SIG-M5 (cell line): ENCODE measurements at regions not wholly inside any gene's neighbourhood (a gene's known extent, or its start where the extent isn't known, plus 50 kb on each side); places are given as distances from the start of the nearest gene placed in this dataset.

Experiments used
- DNase-seq: peaks from one replicate; lab custom pipeline; 2025; lab: John Stamatoyannopoulos, UW

DNA sequence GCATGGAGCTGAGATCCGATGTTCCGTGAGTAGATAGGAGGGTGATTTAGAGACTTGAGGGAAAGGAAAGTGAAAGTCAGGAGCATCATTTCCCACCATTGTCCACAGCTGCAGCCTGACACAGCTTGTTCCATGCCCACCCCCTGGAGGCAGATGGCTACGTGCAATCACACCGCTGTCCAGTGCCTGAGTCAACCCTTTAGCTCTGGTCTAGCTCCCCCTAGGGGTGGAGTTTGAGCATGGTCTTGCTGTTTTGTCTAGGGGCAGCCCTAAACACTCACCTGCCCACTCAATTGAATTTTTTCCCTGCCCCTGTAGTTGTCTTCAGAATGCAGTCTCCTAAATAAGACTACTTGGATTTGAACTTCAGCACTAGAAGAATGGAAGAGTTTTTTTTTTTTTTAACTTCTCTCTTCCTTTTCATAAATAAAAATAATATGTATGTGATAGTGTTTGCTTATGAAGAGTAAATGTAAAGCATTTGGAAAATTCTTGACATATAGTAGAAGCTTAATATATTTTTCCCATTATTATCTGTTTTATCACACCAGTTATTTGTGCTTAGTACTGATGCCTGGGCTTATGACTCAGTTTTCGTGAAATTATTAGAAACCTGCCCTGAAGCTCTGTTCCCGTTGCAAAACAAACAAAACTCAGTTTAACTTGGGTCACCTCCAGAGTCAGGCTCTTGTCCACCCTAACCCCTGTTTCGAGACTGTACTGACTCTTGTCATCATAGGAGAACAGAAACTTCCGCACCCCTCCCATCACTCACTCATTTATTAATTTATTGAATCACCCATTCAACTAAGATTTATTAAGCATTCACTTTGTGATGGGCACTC is 814.8 kb downstream of the MAFB start:
- DNase-seq = no peak

DNA sequence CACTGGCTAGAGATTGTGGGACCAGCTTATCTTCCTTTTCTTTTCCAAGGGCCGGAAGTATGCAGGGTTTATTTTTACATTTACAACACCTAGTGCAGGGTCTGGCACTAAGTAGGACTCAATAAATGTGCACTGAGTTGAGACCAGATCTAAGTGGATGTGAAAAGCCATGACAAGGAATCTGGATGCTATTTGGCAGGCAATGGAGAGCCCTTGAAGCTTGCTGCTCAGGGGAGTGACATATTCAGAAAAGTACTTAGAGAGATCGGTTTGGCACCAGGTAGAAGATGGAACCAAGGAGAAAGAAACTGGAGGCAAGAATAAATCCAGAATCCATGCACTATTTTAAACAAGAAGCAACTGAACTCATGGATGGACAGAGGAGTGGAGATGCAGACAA is 815.8 kb downstream of the MAFB start:
- no peak for DNase-seq

DNA sequence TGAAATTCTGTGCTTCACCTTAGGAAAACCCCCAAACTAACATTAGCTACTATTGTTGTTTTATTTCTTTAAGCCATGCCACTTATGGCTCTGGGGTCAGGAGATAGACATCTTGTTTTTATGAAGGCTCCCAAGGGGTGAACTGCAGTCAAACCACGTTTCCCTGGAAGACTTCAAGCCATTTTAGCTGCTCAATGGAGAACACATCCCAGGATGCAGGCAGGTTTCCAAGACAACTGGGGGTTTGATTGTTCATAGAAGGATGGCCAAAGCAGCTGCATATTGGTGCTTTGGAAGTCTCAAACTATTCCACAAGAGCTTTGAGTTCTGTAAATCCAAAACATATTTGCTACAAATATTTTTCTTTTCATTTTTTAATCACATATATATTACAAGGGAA is 818.0 kb downstream of the MAFB start:
- no peak for DNase-seq

DNA sequence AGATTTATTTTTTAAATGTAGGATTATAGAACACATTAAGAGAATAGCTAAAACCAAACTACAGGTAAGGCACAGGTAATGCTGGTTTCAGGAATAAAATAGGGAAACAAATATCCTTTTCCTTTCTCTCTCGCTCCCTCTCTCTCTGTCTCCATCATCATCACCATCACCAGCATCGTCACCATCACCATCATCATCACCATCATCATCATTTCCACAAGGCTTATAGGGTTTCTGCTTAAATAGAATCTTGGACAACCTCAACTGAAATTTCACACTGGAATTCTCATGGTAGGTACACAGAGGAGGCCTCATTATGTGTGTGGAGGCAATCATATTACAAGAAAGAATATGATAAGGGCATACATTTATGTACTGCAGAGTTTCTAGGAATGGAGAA is 823.6 kb downstream of the MAFB start:
- no peak for DNase-seq

DNA sequence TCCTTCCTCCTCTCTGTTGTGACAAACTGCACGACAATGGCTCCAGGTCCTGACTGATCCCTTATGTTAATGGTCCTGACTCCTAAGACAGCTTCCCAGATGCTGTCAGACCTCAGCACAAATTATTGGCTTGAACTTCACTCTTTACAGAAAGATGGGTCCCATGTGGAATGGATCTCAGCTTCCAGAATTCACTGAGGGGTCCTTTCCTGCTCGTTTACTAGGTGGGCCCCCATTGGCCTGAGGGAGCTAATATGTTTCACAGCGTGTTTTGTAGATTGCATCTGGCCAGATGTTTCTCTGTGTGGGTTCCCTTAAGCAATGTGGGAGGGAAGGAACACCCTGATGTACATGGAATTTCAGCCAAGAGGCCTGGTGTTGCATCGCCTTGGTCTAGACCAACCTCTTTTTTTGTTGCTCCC is 826.6 kb downstream of the MAFB start:
- no peak for DNase-seq

DNA sequence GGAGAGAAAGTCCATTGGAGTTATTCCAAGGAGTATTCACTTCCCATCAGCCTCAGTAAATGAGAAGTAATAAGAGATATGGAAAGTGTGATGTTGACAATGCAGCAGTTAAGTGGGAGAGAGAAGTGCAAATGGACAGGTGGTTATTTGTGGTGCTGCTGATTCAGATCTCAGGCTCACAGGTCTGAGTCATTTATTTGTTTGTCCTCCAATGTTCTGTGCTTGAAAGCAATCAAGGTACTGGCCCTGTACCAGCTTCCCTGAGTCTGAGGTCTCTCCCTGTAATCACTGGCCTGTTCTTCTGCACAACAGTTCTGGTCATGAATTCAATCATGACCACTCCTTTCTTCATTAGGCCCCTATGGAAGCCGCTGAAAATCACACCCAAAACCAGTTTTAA is 827.7 kb downstream of the MAFB start:
- DNase-seq = no peak

DNA sequence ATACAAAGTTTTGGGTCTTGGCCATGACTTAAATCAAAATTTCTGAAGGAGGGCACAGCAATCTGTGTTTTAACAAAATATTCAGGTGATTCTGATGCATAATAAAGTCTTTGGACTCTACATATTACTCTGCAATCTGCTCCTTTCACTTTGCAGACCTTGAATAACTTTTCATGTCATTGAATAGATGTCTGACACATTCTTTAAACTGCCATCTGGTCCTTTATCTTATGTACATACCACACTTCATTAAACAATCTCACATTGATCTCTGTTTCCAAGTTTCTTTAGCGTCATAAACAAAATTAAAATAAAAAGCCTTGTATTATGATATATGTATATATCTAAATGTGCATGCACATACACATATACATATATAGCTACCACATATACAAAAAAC is 831.2 kb downstream of the MAFB start:
- no peak for DNase-seq

DNA sequence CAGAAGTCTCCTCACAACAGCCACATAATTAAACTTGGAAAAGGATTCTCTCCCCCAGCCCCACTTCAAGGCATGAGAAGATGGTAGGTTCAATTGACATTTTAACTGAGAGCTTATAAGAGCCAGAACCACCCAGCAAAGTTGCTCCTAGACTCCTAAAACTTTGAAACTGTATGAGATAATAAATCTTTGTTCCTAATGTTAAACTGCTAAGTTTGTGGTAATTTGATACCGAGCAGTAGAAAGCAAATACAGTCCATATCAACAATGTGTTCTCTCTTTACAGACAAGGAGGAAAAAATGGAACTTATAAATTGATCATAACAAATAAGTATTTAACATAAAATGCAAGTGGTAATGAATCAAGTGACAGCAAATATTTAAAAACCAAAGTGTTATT is 831.8 kb downstream of the MAFB start:
- DNase-seq = no peak

DNA sequence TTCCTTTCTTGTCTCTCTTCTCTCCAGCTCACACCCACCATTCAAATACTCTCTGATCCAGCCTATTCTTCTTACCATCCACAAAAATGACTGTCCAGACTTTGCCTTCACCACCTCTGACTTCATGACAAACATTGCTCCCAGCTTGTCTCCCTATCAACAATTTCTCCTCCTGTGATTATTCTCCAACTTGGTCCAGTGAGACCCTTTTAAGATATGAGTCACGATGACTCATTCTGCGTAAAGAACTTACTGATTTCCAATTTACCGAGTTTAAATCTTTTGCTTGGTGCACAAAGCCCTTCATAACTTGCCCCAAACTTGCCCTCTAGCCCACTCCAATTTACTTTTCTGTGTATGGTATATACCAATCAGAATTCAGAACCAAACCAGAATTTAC is 833.2 kb downstream of the MAFB start:
- no peak for DNase-seq

DNA sequence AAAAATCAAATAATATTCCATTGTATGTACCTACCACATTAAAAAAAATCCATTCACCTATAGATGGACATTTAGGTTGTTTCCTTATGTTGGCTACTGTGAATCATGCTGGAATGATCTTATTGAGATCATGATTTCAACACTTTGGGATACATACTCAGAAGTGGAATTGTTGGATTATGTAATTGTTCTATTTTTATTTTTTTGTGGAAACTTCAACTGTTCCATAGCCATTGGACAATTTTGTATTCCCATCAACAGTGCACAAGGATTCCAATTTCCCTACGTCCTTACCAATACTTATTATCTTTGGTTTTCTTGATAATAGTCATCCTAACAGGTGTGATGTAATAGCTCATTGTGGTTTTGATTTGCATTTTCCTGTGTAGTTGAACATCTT is 834.0 kb downstream of the MAFB start:
- DNase-seq = no peak

DNA sequence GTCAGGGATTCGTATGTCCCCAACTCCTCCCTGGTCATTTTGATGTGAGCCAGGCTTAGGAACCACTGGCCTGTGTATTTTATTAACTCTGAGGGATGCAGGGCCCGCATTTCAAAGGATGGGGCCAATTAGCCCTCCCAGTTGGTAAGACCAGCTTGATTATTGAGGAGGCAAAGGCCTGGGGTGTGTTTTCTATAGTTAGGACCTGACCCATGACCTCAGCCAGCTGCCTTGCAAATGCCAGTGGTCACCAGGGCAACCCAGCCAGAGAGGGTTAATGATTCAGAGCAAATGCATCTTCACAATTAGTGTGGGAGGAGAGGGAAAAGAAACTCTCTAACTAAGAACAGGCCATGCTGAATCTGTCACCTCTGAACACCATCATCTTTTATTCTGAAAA is 835.4 kb downstream of the MAFB start:
- DNase-seq = no peak

DNA sequence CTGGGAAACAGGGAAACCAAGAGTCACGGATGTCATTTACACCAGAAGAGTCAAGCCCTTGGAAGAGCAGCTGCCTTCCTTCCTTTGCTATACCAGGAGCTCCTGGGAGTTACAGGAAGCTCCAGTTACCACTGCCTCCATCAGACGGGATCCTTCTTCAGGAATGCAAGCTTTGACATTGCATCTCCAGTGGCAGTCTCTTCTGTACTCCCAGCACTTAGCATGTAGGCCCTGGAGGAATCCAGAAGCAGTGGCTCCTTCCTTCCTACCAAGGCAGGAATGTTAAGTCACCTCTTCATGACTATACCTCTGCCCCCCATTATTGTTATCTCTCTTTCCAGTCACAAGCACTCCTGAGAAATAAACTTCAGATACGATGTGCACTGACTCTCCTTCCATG is 836.0 kb downstream of the MAFB start:
- no peak for DNase-seq

DNA sequence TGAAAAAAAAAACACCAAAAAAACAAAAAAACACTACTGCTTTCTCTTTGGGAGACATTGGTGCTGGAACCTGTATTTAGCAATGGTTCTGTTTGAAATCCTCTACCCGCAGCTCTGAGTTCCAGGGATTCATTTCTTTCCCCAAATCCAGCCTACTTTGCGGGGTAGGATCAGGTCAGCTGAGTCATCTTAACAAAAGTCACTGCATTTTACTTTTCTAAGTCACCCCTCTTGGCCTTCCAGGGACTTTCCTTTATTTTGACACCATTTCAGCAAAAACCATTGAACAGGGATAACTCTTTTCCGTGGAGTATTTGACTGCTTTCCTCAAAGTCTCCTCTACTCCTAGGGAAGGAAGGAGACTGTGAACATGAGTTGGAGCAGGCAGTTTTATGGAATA is 837.6 kb downstream of the MAFB start:
- no peak for DNase-seq

DNA sequence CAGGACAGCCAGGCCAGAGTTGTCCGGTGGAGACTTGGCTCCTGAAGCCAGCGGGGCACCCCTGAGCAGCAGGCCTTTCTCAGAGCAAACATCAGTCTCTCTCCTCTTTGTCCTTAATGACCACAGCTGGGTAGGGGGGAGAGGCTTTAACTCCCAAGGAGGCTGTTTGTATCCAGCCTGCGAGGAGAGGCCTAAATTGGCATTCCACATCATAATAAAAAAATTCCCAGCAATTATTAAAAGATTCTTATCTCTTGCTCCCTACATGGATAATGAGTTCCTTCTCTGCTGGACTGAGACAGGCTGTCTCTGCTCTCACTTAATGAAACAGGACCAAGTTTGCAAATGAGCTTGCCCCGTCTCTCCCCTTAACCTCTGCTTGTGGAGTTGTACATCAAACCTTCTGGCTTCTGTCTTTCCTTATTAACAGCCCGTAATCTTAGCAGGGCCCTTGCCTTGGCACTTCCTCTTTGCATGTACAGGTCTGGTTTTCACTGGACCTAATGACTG is 838.2 kb downstream of the MAFB start:
- DNase-seq = no peak

DNA sequence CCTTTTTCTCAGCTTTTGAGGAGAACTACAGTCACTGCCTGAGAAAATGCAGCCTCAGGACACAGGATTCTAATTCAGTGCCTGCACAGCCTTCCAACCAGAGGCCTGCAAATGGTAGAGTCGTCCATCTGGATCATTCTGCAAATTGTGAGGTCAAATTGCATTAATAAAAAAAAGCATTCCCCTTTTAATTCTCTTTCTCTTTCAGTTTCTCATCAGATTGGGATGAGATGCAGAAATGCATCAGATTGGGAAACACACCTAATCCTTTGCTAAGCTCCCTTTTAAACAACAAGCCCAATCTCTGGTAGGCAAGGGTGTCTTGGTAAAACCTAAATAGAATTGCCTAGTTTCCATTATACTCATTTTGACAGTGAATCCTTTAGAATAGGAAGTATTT is 838.8 kb downstream of the MAFB start:
- no peak for DNase-seq

DNA sequence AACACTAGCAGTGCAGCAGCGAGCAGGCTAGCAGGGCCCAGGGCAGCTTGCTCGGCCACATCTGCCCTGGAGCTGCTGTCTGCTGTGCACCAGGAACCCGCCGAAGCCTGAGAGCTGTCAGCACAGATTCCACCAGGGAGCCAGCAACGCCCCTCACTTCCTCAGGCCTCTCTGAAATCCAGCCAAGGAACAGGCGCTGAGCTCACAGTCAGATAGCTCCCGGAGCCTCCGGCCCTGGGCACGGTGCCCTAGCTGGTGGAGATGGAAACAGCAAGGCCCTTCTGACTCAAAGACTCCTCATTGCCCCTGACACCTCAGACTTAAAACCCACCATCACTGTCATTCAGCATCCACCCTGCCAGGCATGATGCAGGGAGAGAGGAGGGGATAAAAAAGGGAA is 839.4 kb downstream of the MAFB start:
- DNase-seq = no peak

DNA sequence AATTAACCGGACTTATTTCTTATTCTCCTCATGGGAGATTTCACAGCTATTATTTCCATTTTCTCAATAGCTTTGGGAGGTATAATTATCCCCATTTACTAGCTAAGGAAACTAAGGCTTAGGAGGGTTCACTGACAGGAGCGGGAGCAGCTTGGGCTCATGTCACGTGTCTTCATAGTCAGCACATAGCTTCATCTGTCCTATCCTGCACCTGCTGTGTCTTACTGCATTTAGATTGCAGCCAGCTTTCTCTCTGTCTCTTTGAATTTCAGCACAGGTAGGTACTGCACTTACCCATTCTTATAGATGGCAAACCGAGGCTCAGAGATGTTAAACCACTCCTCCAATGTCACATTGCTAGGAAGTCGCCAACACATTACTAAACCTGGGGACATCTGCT is 839.9 kb downstream of the MAFB start:
- DNase-seq = no peak

DNA sequence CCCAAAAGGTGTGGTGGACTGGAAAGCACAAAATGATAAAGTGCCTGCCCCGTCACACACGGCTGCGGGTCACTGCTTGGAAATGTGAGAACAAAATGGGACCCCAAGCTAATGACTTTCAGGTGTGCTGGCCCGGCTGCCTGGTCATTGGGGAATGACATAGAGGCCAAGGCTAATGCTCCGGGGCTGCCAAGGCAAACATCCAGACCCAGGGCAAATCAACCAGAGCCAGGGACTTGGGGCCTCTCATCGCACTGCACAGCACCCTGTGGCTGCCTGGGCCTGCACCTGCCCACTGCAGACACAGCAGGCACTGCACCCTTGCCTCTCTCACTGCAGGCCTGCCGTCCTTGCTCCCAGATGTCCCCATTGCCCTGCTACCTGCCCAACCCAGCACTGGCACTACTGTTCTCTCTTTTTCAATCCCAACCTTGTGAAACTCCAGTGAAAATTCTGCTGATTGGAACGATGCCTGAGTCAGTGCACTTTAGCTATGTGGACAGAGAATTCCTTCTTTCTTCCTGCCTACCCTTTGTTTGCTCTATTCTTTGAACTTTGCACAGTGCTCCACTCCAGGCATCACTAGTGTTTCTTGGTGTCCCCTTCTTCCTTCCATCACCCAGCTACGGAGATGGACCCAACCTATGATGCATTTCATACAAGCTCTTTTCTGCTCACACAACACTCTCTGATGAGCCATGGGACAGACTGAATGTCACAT is 849.5 kb downstream of the MAFB start:
- no peak for DNase-seq

DNA sequence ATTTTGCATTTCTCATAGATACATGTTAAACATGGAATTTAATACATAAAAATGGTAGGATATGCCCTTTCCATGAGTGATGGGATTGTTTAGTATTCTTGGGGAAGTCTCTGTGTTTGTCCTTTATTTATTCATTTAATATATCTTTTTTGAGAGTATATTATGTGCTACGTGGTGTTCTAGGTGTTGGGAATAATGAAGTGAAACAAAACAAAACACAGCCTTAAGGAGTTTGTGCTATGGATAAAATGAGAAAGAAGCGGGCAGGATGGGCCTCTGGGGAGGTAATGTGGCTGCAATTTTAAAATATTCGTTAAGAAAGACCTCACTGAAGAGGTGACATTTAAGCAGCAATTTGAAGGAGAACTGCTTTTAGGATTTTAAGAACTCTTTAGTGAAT is 851.5 kb downstream of the MAFB start:
- DNase-seq = no peak

DNA sequence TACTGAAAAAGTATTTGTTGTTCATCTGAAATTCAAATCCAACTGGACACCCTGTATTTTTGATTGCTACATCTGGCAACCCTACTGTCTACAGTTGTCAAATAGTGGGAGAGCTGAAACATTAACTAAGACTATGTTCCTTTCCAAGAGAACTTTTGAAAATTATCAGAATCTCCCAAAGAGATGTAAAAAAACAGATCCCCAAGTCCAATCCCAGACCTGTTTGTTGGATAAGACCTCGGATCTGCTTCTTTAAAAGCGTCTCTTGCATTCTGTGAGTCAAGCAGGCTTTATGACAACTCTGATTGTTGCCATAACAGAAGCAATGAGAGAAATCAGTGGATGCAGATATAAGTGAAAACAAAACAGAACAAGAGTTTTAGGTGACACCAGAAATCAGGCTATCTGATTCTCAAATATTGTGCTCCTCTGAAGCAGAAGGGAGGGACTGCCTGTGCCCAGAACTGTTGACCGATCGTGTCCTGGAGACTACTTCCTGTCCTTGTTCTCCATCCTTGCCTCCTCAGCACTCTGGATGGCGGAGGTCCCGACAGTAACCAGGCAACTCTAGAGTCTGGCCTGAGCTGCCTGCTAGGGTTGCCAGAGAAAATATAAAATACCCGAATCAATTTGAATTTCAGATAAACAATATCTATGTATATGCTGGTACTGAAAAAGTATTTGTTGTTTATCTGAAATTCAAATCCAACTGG is 853.8 kb downstream of the MAFB start:
- DNase-seq = no peak

DNA sequence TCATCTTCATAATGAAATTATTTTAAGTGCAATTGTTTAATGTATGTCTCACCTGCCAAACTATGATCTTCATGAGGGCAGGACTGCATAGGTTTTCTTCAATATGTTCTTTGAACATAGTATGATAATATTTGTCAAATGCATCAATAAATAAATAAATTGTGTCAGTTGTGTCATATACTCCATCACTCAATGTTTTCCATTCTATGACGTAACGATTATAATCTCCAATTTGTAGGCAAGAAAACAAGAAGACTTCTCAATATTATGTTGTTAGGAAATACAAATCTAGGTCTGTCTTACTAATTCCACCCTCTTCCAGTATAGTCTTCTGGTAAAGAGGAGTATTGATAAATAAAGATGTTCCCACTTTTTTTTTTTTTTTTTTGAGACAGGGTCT is 858.1 kb downstream of the MAFB start:
- no peak for DNase-seq

DNA sequence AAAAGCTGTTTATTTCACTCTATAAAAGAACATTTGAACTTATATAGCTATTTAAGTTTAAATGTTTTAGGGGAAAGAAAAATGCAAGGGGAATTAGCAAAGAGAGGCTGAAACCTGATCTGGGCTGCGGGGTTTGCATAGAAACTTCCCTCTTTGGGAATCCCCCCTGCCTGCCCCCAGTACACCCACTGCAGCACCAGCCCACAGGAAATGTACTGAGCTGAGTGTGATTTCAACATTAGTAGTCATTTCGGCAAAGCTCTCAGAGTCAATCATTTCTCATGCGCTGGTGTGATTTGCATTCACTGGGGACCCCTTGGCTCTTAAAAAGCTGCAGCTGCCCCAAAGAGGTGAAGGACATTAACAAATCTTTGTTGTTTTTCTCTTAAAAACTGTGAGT is 859.4 kb downstream of the MAFB start:
- no peak for DNase-seq

DNA sequence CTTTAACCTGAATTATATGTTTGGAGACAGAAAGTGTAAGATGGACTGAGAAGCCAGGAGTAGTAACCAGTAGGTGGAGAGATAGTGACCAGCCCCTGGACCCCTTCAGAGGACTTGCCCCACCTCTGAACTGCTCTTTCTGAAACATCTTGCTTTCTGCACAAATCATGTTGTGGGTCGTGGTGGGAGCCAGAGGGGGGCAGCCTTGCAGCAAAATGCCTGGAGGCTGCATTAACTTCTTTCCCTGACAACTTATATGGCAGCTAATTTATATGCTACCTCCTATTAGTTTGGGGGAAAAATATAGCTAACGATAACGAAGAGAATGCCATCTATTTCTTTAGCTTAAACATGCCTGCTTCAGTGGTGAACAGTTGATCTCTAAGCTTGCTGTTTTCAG is 859.8 kb downstream of the MAFB start:
- DNase-seq = no peak
